ENCODE measurements at regions not wholly inside any gene's neighbourhood (a gene's known extent, or its start where the extent isn't known, plus 50 kb on each side); places are given as distances from the start of the nearest gene placed in this dataset.

DNA sequence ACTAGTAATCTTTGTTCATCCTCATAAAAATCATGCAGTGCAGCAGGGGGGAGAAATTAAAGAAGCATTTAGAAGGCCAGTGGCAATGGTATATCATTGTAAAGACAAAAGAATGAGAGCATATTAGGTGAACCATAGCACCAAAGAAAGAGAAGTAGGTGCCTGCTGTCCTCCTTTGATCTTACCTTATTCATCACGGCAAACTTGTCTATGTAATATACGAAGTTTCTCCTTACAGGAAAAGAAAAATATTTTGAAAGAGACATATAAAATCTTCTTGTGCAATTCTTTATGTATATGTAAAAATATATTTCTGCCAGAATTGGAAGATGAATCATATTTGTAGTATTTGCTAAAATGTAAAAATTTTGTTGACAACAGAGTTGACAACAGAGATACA lies 411.3 kb upstream of the ARRDC3 start:
- TF ChIP-seq POLR2A (IDR thresholded peaks at IDR 0.05; ENCODE audit: low read depth, low read length), result no peak
- TF ChIP-seq, protein P1, sequence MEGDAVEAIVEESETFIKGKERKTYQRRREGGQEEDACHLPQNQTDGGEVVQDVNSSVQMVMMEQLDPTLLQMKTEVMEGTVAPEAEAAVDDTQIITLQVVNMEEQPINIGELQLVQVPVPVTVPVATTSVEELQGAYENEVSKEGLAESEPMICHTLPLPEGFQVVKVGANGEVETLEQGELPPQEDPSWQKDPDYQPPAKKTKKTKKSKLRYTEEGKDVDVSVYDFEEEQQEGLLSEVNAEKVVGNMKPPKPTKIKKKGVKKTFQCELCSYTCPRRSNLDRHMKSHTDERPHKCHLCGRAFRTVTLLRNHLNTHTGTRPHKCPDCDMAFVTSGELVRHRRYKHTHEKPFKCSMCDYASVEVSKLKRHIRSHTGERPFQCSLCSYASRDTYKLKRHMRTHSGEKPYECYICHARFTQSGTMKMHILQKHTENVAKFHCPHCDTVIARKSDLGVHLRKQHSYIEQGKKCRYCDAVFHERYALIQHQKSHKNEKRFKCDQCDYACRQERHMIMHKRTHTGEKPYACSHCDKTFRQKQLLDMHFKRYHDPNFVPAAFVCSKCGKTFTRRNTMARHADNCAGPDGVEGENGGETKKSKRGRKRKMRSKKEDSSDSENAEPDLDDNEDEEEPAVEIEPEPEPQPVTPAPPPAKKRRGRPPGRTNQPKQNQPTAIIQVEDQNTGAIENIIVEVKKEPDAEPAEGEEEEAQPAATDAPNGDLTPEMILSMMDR (IDR thresholded peaks at IDR 0.05; ENCODE audit: extremely low read depth in 1 of 2, insufficient read depth in 1 of 2, low read depth in 1 of 2, low read length in 2 of 2), result no peak

Measured in endothelial cell of umbilical vein (primary cell).